Esophagus muscularis mucosa (tissue), 4 donors: ENCODE measurements at regions not wholly inside any gene's neighbourhood (a gene's known extent, or its start where the extent isn't known, plus 50 kb on each side); places are given as distances from the start of the nearest gene placed in this dataset.

Source experiments
- DNase-seq: peaks from one replicate; pipeline ENCODE4 v3.0.0-alpha.2; 2017; ENCODE audit errors: extremely low spot score
- H3K27ac ChIP-seq, 4 donors: fragments of 200-600 bp; sonication (generic); replicated peaks in 1 of 4; 1 replicate in 3 of 4; 2 replicates in 1 of 4; pipeline ENCODE4 v1.5.1; 2016 to 2019; ENCODE audit warnings: mild to moderate bottlenecking in 1 of 4
- H3K27me3 ChIP-seq, 4 donors: fragments of 200-600 bp; sonication (generic); one replicate each; pipeline versions ENCODE4 v1.5.1 to v1.6.0; 2016 to 2019
- H3K36me3 ChIP-seq, 4 donors: fragments of 200-600 bp; sonication (generic); one replicate each; pipeline ENCODE4 v1.5.1; 2016 to 2019
- H3K4me1 ChIP-seq, 4 donors: fragments of 200-600 bp; sonication (generic); one replicate each; pipeline ENCODE4 v1.5.1; 2016 to 2019
- H3K4me3 ChIP-seq, 4 donors: fragments of 200-600 bp; sonication (generic); 1 replicate in 2 of 4; 2 replicates in 2 of 4; pipeline ENCODE4 v1.5.1; 2016 to 2019; ENCODE audit warnings: mild to moderate bottlenecking in 4 of 4, moderate library complexity in 1 of 4
- H3K9me3 ChIP-seq, 4 donors: fragments of 200-600 bp; sonication (generic); 1 replicate in 3 of 4; 2 replicates in 1 of 4; pipeline ENCODE4 v1.5.1; 2016 to 2019
- EP300 ChIP-seq: sonication (generic); formaldehyde crosslinking; IDR thresholded peaks from one replicate; pipeline ENCODE4 v1.6.1; 2017; ENCODE audit warnings: antibody characterized with exemption
- POLR2A ChIP-seq: fragments of 450-650 bp; IDR thresholded peaks from one replicate; pipeline ENCODE4 v1.6.1; 2017; ENCODE audit warnings: antibody characterized with exemption, moderate library complexity, mild to moderate bottlenecking, low read depth
- POLR2AphosphoS5 ChIP-seq, 2 donors: sonication (generic); formaldehyde crosslinking; IDR thresholded peaks; one replicate each; pipeline ENCODE4 v1.6.1; 2017; ENCODE audit warnings: antibody characterized with exemption in 2 of 2
- WGBS: methylation state at CpG from one replicate; pipeline ENCODE4 v1.1.5; 2018; 5-methylcytosine and 5-hydroxymethylcytosine counted together
- intact Hi-C: fragments of 100-400 bp; cut with DNase I; formaldehyde crosslinking; loops from one replicate; pipeline ENCODE4 v1.15.1; 2023
- TF ChIP-seq, protein P1 (sequence below), 3 experiments: fragments of 200-600 bp in 2 of 3; fragments of 450-650 bp in 1 of 3; sonication (generic) in 2 of 3; IDR thresholded peaks; one replicate each; pipeline ENCODE4 v1.5.1; 2017 to 2019; ENCODE audit warnings: antibody characterized with exemption in 3 of 3, mild to moderate bottlenecking in 2 of 3, moderate library complexity in 1 of 3

DNA sequence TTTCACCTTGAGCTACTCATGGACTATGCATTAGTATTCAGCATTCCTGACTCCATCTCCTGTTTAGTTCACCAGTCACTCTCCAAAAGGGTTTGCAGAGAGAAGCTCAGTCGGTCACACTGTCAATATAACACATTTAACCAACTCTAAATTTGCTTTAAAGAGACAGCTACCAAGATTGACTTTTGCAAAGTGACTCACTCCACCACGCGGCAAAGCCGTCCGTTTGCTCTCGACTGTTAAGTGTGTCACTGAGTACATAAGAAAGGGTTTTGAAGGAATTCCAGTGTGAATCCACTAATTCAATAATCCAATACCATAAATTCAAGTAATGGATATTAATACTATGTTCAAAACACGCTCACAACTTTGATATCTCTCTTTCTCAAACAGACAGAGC, 1006.7 kb upstream of the NR2F2 start:
- TF ChIP-seq POLR2A: no peak
- TF ChIP-seq, protein P1, sequence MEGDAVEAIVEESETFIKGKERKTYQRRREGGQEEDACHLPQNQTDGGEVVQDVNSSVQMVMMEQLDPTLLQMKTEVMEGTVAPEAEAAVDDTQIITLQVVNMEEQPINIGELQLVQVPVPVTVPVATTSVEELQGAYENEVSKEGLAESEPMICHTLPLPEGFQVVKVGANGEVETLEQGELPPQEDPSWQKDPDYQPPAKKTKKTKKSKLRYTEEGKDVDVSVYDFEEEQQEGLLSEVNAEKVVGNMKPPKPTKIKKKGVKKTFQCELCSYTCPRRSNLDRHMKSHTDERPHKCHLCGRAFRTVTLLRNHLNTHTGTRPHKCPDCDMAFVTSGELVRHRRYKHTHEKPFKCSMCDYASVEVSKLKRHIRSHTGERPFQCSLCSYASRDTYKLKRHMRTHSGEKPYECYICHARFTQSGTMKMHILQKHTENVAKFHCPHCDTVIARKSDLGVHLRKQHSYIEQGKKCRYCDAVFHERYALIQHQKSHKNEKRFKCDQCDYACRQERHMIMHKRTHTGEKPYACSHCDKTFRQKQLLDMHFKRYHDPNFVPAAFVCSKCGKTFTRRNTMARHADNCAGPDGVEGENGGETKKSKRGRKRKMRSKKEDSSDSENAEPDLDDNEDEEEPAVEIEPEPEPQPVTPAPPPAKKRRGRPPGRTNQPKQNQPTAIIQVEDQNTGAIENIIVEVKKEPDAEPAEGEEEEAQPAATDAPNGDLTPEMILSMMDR (IDR thresholded peaks at IDR 0.05): no peak
- no peak for TF ChIP-seq EP300
- no peak for TF ChIP-seq POLR2AphosphoS5 (IDR thresholded peaks at IDR 0.05)
- Histone ChIP-seq H3K27me3 (peaks cover 0 to 20% (median 0%) of the 10 kb centered on the region in 4 donors), H3K4me1 (peaks cover 9 to 17% (median 12%) of the 10 kb centered on the region in 4 donors), H3K9me3 (no peaks in the 10 kb centered on the region), H3K36me3 (no peaks in the 10 kb centered on the region), H3K27ac (peak overlapping the region in 2 of 4 donors; percentile 8 to 75), H3K4me3 (no peak overlapping the region)
- DNase-seq: no peak
- 91% methylated on average over 7 of the region's 7 CpGs for WGBS
- intact Hi-C loops: no loop called here

DNA sequence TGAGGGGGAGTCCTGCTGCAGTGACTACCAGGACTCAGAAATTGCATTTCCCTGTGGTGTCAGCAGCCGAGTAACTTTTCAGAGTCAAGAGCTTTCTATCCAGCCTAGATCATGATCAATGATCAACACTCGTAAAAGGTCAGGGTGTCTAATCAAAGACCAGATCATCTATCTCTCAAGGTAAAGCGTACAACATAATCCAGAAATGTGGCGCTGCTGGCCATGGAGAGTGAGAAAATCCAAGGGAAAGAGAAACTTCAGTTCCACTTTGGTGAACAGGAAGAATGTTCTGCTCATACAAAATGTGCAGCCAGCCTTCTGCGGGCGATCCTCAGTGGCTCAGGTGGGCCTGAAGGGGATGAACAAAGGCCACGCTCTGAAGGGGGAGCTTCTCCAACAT, 1005.8 kb upstream of the NR2F2 start:
- TF ChIP-seq, protein P1 (IDR thresholded peaks at IDR 0.05): no peak
- TF ChIP-seq EP300: no peak
- TF ChIP-seq POLR2AphosphoS5 (IDR thresholded peaks at IDR 0.05): no peak
- no peak for TF ChIP-seq POLR2A
- intact Hi-C loops: no loop called here
- WGBS: 86% methylated on average over 7 of the region's 7 CpGs
- Histone ChIP-seq H3K4me3 (no peak overlapping the region), H3K36me3 (no peaks in the 10 kb centered on the region), H3K9me3 (no peaks in the 10 kb centered on the region), H3K4me1 (peaks cover 9 to 17% (median 12%) of the 10 kb centered on the region in 4 donors), H3K27me3 (peaks cover 0 to 20% (median 0%) of the 10 kb centered on the region in 4 donors), H3K27ac (peak overlapping the region; percentile 48 to 75 (median 72))
- DNase-seq: no peak

DNA sequence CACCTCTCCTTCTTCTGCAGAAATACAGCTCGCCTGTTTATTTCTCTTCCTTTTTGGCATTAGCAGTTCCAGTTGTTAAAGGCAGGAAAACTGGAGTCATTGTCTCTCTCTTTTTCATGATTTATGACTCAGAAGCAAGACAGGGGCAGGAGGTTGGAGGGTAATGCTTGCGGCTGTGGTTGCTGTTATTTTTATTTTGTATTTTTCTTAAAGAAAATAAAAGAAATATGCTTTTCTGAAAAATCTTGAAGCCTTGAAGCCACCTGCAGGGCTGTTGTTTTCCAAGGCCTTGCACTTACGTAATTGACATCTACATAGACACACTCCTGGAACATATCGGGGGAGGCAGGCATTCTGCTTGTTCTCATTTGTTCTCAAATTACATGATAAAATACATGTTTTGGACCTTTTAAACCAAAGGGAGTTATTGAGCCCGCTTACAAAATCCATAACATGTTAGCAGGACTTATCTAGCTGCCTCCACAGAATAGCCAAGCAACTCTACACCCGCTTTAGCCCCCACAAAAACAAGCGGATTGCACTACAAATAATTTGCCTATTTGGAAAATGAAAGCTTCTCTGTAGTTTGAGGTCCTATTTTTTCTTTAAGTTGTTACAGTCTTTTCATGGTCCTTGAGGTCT, 1004.6 kb upstream of the NR2F2 start:
- Histone ChIP-seq H3K4me1 (peaks cover 9 to 17% (median 12%) of the 10 kb centered on the region in 4 donors), H3K36me3 (no peaks in the 10 kb centered on the region), H3K27ac (peak overlapping the region; percentile 71 to 79 (median 74)), H3K27me3 (peaks cover 0 to 20% (median 0%) of the 10 kb centered on the region in 4 donors), H3K4me3 (peak overlapping the region; percentile 57 to 68 (median 58)), H3K9me3 (no peaks in the 10 kb centered on the region)
- DNase-seq: no peak
- TF ChIP-seq POLR2AphosphoS5 (IDR thresholded peaks at IDR 0.05) (peak in 1 of 2 donors; percentile 6), EP300 (no peak)
- intact Hi-C loops: no loop called here
- WGBS: 70% methylated on average over 7 of the region's 7 CpGs

DNA sequence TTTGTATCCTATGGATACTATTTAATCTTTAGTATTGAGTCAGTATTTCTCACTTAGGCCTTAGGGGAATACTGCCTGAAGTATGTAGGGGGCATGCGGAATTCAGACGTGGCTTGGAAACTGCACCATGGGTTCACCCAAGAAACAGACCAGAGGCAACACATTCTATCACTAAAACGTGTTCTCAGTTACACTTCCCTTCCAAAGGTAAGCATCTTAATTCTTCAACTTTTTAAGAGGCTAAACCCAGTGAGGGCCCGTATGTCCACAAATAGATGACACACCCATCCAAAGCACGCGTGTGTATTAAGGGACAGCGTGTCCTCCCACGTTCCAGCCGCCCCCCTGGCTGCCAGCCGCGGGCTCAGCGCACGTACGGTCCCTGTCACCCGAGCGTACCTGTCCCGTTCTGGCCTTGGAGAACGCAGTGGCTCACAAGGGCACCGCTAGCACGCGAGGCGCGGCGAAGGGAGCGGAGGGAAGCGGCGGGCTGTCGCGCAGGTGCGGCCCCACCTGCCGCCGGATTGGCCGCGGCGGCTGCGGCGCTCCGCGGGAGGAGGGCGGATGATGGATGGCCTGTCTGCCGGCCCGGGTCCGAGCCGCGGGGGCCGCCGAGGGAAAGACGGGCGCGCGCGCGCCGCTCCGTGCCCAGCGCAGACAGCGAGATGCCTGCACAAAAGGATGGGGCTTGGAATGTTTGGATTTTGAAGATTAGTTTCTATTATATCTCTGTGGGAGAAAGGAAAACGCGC, 1003.9 kb upstream of the NR2F2 start:
- WGBS: 7% methylated on average over 41 of the region's 59 CpGs
- Histone ChIP-seq H3K4me1 (peaks cover 9 to 17% (median 12%) of the 10 kb centered on the region in 4 donors), H3K4me3 (peak overlapping the region; percentile 57 to 68 (median 58)), H3K27ac (peak overlapping the region; percentile 71 to 79 (median 74)), H3K27me3 (peaks cover 0 to 20% (median 0%) of the 10 kb centered on the region in 4 donors), H3K36me3 (no peaks in the 10 kb centered on the region), H3K9me3 (no peaks in the 10 kb centered on the region)
- no peak for DNase-seq
- intact Hi-C loops: no loop called here
- TF ChIP-seq EP300 (no peak), POLR2A (no peak), POLR2AphosphoS5 (IDR thresholded peaks at IDR 0.05) (peak; percentile 8 to 50)

DNA sequence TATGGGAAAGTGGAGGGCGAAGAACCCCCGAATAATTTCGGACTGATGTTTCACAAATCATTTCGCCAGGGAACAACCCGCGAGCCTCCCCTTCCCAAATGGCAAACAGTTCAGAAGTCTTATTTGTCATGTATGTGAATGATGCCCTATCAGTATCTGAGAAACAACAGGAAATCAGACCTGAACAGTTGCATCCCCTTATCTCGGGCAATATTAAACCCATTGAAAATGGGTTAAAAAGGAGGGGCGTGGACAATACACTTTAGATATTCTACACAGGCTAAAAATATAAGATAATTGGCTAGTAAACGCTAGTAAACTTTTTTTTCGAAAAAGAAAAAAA, 1003.3 kb upstream of the NR2F2 start:
- WGBS: 32% methylated on average over 10 of the region's 10 CpGs

More for the DNA sequence above, 1003.3 kb upstream of the NR2F2 start:
- TF ChIP-seq POLR2AphosphoS5 (IDR thresholded peaks at IDR 0.05): no peak
- TF ChIP-seq POLR2A: no peak
- no peak for TF ChIP-seq EP300
- TF ChIP-seq, protein P1 (IDR thresholded peaks at IDR 0.05): no peak
- H3K27ac ChIP-seq: peak overlapping the region; percentile 71 to 79 (median 74)
- peak overlapping the region; percentile 57 to 68 (median 58) for H3K4me3 ChIP-seq
- H3K36me3 ChIP-seq: no peaks in the 10 kb centered on the region
- intact Hi-C loops: no loop called here
- H3K27me3 ChIP-seq: peaks cover 0 to 20% (median 0%) of the 10 kb centered on the region in 4 donors
- H3K9me3 ChIP-seq: no peaks in the 10 kb centered on the region
- peaks cover 9 to 17% (median 12%) of the 10 kb centered on the region in 4 donors for H3K4me1 ChIP-seq
- no peak for DNase-seq
